Activated naive CD8-positive, alpha-beta T cell (primary cell): ENCODE measurements at regions not wholly inside any gene's neighbourhood (a gene's known extent, or its start where the extent isn't known, plus 50 kb on each side); places are given as distances from the start of the nearest gene placed in this dataset.

Experiments
- H3K27ac Mint-ChIP-seq: one replicate; pipeline ENCODE4 v1.8.0; 2021; ENCODE audit warnings: mixed read lengths
- H3K27me3 Mint-ChIP-seq: one replicate; pipeline ENCODE4 v1.8.0; 2021; ENCODE audit warnings: mixed read lengths
- H3K36me3 Mint-ChIP-seq: one replicate; pipeline ENCODE4 v1.8.0; 2021; ENCODE audit warnings: mixed read lengths
- H3K4me1 Mint-ChIP-seq: one replicate; pipeline ENCODE4 v1.8.0; 2021; ENCODE audit warnings: low read depth, mixed read lengths
- H3K4me3 Mint-ChIP-seq: one replicate; pipeline ENCODE4 v1.8.0; 2021; ENCODE audit warnings: mild to moderate bottlenecking, mixed read lengths
- H3K9me3 Mint-ChIP-seq: one replicate; pipeline ENCODE4 v1.8.0; 2021; ENCODE audit warnings: low read depth, mixed read lengths

DNA sequence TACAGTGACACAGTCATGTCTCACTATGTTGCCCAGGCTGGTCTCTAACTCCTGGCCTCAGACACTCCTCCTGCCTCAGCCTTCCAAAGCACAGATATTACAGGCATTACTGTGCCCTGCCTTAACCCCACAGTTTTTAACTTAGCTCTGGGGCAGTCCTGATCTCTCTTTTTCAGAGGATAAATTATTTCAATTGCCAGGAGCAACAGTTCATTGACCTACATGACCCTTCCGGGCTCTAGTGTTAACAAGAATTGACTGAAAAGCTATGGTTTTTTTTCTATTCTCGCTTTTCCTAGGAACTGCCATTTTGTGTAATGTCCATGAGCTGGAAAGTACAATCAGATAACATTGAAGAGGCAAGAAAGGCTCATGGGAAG lies 92.8 kb downstream of the HNRNPLL start:
- H3K4me3 Mint-ChIP-seq: no peak overlapping the region
- H3K27me3 Mint-ChIP-seq: peaks cover 4% of the 10 kb centered on the region
- no peaks in the 10 kb centered on the region for H3K9me3 Mint-ChIP-seq
- no peak overlapping the region for H3K27ac Mint-ChIP-seq
- H3K36me3 Mint-ChIP-seq: no peaks in the 10 kb centered on the region
- no peaks in the 10 kb centered on the region for H3K4me1 Mint-ChIP-seq

DNA sequence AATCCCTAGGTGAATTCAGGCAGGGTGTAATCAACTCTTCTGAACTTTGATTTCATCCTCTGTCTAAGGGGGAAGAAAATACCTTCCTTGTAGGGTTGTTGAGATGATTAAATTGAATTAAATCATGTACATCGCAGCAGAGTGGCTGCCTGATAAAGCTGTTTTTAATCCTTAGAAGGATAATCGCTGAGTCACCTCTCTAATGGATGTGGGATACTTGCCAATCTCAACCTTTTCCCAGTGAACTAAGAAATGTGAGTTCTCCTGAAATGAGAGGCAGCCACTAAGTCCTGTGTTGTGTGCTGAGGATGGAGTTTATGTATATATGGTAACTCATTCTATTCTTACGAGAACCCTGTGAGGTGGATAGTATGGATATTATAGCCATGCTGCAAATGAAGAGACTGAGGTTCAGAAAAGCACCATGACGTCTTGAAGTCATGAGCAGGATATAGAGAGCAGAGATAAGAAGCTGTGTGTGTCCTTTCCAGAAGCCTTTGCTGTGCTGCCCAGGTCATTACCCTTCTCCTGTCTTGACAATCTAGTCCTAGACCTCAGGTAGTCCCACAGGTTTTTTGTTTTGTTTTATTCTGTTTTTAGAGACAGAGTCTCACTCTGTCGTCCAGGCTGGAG lies 93.3 kb downstream of the HNRNPLL start:
- H3K27ac Mint-ChIP-seq: no peak overlapping the region
- no peak overlapping the region for H3K4me3 Mint-ChIP-seq

DNA sequence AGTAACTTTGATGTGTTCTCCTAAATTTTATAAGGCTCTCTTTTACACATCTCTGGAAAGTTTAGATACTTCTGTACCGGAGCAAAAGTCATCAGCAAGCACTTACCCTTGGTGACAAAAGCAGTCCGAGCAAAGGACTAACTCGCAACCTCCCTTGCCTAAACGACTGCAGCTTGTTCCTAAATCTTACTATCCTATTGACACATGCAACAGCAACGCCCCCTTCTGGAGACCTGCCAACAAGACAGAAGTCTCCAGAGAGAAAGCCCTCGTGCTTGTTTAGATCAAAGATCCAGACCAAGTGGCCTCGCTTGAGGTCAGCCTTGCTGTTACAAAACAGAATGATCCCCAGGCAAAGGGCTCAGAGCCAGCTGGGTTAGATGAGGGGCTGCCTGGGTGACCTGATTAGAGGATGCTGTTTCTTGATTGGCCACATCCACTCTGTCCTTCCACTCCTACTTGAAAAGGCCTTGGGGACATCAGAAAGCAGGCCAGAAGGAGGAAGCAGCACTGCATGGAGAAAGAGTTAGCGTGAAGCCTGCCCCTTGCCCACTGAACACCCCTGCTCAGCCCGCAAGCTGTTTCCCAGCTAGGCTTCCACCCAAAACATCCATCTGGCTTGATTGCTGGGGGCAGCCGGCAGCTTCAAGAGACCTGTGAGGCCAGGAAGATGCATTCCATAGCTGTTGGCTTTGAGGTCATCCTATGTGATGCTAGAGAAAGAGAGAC lies 94.3 kb downstream of the HNRNPLL start:
- Mint-ChIP-seq H3K27me3 (peaks cover 4% of the 10 kb centered on the region), H3K27ac (no peak overlapping the region), H3K9me3 (no peaks in the 10 kb centered on the region), H3K36me3 (no peaks in the 10 kb centered on the region), H3K4me3 (no peak overlapping the region), H3K4me1 (no peaks in the 10 kb centered on the region)

More for the DNA sequence above, 93.3 kb downstream of the HNRNPLL start:
- Mint-ChIP-seq H3K27me3 (peaks cover 4% of the 10 kb centered on the region), H3K4me1 (no peaks in the 10 kb centered on the region), H3K36me3 (no peaks in the 10 kb centered on the region), H3K9me3 (no peaks in the 10 kb centered on the region)

DNA sequence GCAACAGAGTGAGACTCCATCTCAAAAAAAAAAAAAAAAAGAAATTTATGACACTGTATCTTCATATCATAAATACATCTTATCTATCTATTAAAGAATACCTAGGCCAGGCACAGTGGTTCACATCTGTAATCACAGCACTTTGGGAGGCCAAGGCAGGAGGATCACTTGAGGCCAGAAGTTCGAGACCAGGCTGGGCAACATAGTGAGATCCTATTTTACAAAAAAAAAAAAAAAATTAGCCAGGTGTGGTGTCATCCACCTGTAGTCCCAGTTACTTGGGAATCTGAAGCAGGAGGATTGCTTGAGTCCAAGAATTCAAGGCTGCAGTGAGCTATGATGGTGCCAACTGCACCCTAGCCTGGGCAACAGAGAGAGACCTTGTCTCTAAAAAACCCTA lies 95.0 kb downstream of the HNRNPLL start:
- H3K27me3 Mint-ChIP-seq: peaks cover 4% of the 10 kb centered on the region
- peaks cover under 1% of the 10 kb centered on the region for H3K9me3 Mint-ChIP-seq
- H3K4me1 Mint-ChIP-seq: no peaks in the 10 kb centered on the region
- H3K36me3 Mint-ChIP-seq: no peaks in the 10 kb centered on the region
- no peak overlapping the region for H3K27ac Mint-ChIP-seq
- H3K4me3 Mint-ChIP-seq: no peak overlapping the region

DNA sequence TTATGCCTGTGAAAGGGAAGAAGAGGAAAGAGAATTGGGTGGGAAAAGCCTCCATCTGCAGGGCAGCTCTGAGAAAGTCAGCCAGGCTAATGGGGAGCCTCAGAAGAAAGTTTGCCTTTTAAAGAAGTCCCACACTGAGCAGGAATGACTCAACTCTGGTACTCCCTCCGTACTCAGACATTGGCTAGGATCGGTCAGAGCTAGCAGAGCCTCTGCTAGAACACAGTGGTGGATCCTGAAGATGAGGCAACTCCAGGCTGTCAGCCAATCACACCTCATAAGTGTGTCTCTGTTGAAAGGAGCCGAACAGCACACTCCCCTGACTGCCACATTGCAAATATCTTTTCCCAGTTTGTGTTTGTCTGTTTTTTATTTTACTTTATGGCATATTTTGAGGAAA lies 96.9 kb downstream of the HNRNPLL start:
- H3K27ac Mint-ChIP-seq: no peak overlapping the region
- H3K27me3 Mint-ChIP-seq: peaks cover 9% of the 10 kb centered on the region
- peaks cover 9% of the 10 kb centered on the region for H3K9me3 Mint-ChIP-seq
- no peaks in the 10 kb centered on the region for H3K4me1 Mint-ChIP-seq
- peaks cover 7% of the 10 kb centered on the region for H3K36me3 Mint-ChIP-seq
- H3K4me3 Mint-ChIP-seq: no peak overlapping the region

DNA sequence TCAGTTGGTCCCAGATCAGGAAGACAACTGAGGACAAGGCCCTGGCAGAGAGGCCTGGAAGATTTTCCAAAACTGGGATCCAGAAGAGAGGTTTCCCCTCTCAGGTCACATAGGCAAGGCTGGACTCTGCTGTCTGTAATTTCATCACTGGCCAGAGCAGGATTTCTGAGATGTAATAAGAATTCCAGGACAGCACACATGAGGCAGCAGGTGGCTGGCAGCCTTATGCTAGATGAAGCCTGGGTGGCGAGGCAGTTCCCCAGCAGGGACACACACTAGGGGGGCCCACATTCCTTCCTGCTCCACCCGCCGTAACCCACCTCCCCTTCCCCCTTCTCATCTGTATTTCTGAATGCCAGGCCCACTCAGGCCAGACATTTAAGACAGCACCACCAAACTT lies 98.6 kb downstream of the HNRNPLL start:
- no peak overlapping the region for H3K4me3 Mint-ChIP-seq
- H3K27ac Mint-ChIP-seq: no peak overlapping the region
- peaks cover 9% of the 10 kb centered on the region for H3K27me3 Mint-ChIP-seq
- H3K9me3 Mint-ChIP-seq: peaks cover 9% of the 10 kb centered on the region
- H3K36me3 Mint-ChIP-seq: peaks cover 7% of the 10 kb centered on the region
- H3K4me1 Mint-ChIP-seq: no peaks in the 10 kb centered on the region

DNA sequence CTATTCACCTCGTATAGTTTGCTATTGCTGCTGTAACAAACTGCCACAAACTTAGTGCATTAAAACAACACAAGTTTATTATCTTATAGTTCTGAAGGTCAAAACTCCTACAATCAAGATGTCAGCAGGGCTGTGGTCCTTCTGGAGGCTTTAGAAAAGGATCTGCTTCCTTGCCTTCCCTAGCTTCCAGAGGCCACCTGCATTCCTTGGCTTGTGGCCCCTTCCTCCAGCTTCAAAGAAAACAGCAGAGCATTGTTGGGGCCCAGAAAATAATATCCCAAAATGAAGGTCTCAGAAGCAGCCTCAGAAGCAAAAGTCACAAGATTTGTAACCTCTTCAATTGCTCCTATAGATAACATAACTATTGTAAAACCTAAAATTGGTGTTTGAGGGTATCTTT lies 100.6 kb downstream of the HNRNPLL start:
- Mint-ChIP-seq H3K36me3 (peaks cover 7% of the 10 kb centered on the region), H3K4me3 (no peak overlapping the region), H3K27me3 (peaks cover 8% of the 10 kb centered on the region), H3K27ac (no peak overlapping the region), H3K9me3 (peaks cover 9% of the 10 kb centered on the region), H3K4me1 (peaks cover 5% of the 10 kb centered on the region)

DNA sequence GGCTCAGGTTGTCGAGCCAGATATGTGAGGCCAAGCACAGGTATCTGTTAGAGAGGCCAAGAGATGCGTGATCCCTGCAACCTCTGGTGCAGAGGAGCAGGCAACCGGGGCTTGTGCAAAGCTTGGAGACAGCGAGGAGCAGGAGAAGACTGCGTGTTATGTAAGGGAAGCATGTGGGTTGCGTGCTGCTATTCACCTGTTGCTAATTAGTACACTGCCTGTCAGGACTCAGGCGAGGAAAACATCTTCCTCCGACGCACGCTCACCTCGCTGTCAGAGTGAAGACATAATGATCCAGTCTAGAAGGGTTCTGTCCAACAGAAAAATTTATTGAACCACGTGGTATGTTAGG lies 102.5 kb downstream of the HNRNPLL start:
- Mint-ChIP-seq H3K4me1 (peaks cover 5% of the 10 kb centered on the region), H3K9me3 (peaks cover 9% of the 10 kb centered on the region), H3K27me3 (peaks cover 7% of the 10 kb centered on the region), H3K27ac (no peak overlapping the region), H3K4me3 (no peak overlapping the region), H3K36me3 (peaks cover 7% of the 10 kb centered on the region)

DNA sequence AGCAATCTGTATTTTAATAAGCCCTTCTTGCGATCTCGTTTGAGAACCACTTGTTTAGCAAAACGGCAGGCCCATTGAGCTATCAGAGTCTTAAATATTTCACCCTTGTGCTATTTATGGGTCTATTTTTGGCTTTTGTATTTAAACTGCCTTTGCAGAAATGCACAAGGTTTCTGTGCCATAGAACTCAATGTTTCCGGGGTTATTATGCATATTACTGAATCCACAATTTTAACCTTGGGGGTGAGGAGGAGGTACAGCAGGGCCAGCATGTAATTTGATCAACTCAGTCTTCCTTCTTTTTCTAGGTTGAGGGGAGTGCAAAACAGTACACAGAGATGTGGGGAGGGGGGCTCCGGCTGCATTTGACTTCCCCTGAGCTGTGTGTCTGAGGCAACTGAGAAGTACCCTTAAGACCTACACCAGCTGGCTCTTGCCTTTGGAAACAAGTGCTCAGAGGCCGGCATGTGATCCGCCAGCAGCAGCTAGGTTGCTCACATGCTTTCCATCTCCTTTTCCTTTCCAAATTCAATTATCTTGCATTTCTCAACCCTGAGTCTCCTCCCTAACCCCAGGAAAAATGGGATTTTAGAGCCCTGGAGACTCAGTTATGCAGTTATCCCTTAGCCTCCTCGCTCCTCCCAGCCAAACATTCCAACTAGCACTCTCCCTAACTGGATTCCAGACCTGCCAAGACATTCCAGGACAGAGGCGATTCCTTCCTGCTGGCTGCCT lies 103.0 kb downstream of the HNRNPLL start:
- Mint-ChIP-seq H3K36me3 (peaks cover 7% of the 10 kb centered on the region), H3K4me3 (no peak overlapping the region), H3K27ac (no peak overlapping the region), H3K9me3 (peaks cover 9% of the 10 kb centered on the region), H3K4me1 (peaks cover 5% of the 10 kb centered on the region), H3K27me3 (peaks cover 7% of the 10 kb centered on the region)

DNA sequence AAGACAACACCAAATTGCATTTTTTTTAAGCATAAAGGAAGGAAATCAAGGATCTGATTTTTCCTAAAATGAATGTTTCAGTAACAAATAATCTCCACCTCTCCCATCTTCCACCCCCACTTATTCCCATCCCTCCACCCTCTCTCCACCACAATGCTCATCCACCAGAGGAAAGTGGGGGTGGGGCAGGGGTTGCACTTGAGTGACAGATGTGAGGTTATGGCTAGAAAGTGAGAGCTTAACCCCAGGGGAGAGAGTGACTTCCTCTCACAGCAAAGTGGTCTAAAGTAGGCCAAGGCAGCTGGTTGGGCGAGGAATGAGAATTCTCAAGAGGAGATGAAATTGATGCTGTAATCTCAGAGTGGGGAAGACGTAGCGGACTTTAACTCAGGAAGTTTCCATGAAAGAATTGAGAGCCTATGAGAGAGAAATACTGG lies 104.7 kb downstream of the HNRNPLL start:
- H3K27me3 Mint-ChIP-seq: peaks cover 7% of the 10 kb centered on the region
- H3K27ac Mint-ChIP-seq: no peak overlapping the region

DNA sequence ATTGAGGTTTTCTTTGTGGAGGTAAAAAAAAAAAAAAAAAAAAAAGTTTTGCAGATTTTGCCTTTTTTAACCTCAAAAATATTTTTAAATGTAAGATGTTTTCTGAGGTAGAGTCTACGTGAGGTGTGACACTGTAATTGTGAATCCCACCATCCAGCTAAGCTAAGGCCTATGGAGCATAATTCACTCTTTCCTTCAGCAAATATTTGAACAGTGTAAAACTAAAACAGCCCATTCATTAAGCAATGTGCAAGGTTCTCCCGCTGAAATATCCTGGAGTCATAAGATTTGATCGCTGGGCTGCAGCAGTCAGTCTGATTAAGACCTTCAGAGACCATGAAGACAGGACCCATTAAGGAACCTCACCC lies 105.1 kb downstream of the HNRNPLL start:
- peaks cover 8% of the 10 kb centered on the region for H3K9me3 Mint-ChIP-seq
- H3K36me3 Mint-ChIP-seq: peaks cover 7% of the 10 kb centered on the region
- H3K4me3 Mint-ChIP-seq: no peak overlapping the region
- peaks cover 6% of the 10 kb centered on the region for H3K27me3 Mint-ChIP-seq
- H3K4me1 Mint-ChIP-seq: peaks cover 5% of the 10 kb centered on the region
- no peak overlapping the region for H3K27ac Mint-ChIP-seq

More for the DNA sequence above, 104.7 kb downstream of the HNRNPLL start:
- Mint-ChIP-seq H3K4me1 (peaks cover 5% of the 10 kb centered on the region), H3K9me3 (peaks cover 9% of the 10 kb centered on the region), H3K36me3 (peaks cover 7% of the 10 kb centered on the region), H3K4me3 (no peak overlapping the region)

DNA sequence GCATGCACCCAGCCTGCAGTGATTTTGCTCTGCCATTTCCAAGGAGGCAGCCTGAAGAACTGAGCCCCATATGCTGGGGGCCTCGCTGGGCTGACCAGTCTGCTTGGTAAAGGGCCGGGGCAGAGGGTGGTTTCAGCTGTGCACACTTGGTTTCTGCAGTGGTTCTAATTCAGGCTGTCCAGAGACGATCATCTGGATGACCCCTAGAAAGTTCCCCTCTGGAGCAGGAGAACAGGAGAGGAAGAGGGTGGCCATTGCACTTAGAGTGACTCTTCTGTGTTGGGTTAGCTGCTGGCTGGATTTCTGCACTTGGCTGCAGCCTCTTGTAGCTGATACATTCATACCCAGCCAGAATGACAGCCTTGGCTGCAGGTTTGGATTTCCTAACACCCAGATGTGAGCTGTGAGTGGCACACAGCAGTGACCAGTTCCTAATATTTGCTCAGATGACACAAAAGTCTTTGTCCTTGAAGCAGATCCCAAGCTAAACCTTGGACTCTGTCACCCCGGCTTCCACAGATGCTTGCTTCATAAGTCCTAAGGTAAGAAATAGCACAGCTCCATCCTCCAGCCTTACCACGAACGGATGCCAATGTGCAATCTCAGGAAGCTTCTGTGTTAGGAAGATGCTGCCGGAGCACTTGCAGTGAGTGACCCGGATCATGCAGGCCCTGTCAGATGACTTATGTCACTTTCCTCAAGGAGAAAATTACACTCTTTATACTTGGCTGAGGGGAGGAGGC lies 105.6 kb downstream of the HNRNPLL start:
- Mint-ChIP-seq H3K9me3 (peaks cover 5% of the 10 kb centered on the region), H3K27ac (no peak overlapping the region), H3K4me1 (peaks cover 5% of the 10 kb centered on the region), H3K36me3 (peaks cover 7% of the 10 kb centered on the region), H3K27me3 (peaks cover 5% of the 10 kb centered on the region), H3K4me3 (no peak overlapping the region)

DNA sequence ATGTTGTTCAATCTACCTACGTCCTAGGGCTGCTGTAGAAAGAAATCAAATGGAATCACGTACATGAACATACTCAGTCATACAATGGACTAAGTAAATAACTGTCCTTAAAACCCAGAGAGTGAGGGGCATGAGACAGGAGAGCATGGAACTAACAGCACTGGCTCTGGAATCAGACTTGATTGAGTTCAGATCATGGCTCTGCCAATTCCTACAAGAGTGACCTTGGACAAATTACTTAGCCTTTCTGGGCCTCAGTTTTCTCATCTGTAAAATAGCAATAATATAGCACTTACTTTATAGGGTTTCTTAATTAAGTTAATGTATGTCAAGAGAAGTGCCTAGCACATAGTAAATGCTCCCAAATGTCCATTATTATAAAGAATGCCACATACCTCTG lies 106.8 kb downstream of the HNRNPLL start:
- no peaks in the 10 kb centered on the region for H3K9me3 Mint-ChIP-seq
- H3K4me1 Mint-ChIP-seq: peaks cover 5% of the 10 kb centered on the region
- no peak overlapping the region for H3K4me3 Mint-ChIP-seq
- H3K27ac Mint-ChIP-seq: no peak overlapping the region
- H3K27me3 Mint-ChIP-seq: no peaks in the 10 kb centered on the region
- H3K36me3 Mint-ChIP-seq: no peaks in the 10 kb centered on the region

DNA sequence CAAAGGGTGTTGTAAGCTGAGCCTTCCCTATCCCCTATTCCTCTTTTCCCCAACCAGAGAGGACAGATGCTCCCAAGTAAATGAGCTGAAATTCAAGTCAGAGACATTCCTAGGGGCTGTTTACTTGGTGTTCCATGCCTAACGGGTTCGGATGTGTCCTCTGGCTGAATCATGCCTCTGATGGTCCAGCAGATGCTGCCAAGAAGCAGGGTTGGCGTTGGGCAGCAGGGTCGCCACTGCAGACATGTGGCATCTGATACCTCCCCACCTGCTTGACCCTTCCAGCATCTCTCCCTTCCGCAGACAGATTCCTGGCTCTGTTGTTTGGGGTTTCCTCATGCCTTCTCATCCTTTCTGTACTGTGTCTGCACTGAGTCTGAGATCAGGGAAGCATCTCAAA lies 108.3 kb downstream of the HNRNPLL start:
- Mint-ChIP-seq H3K36me3 (no peaks in the 10 kb centered on the region), H3K27ac (no peak overlapping the region), H3K9me3 (no peaks in the 10 kb centered on the region), H3K27me3 (no peaks in the 10 kb centered on the region), H3K4me3 (no peak overlapping the region), H3K4me1 (peaks cover 5% of the 10 kb centered on the region)

DNA sequence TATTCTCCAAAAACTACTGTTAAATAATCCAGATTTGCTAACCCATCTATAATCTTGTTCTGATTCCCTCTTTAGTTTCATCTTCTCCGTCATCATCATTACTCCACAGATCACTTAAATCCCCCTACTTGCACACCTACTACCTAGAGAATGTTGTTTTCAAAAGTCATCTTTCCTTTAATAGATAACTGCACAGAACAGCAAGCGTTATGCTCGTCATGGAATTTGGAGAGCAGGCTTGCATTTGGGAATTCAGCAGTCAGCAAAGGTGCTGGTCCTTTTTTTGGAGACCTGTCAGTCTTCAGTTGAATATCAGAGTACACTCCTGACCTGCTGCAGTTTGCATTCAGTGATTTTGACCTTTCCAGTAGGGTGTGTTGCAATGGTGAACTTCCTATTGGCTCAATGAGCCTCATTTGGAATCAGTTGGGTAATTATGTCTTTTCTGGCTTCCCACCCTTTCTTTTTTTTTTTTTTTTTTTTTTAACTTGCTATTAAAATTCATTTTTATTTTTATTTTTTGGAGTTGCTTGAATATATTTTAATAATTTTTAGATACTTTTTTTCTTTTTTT lies 110.6 kb downstream of the HNRNPLL start:
- Mint-ChIP-seq H3K4me1 (no peaks in the 10 kb centered on the region), H3K27me3 (no peaks in the 10 kb centered on the region), H3K27ac (no peak overlapping the region), H3K4me3 (no peak overlapping the region), H3K9me3 (no peaks in the 10 kb centered on the region), H3K36me3 (no peaks in the 10 kb centered on the region)
